Posterior cingulate gyrus (tissue), 11 donors: ENCODE measurements at regions not wholly inside any gene's neighbourhood (a gene's known extent, or its start where the extent isn't known, plus 50 kb on each side); places are given as distances from the start of the nearest gene placed in this dataset.

Source experiments
- DNase-seq, 10 donors: peaks; one replicate each; pipeline versions ENCODE4 v3.0.0 to v3.0.0-alpha.2; 2020 to 2021; ENCODE audit warnings: mixed read lengths in 3 of 10
- intact Hi-C: fragments of 100-400 bp; cut with DNase I; formaldehyde crosslinking; loops from one replicate; pipeline ENCODE4 v1.15.1; 2023

- no peak for DNase-seq
These were observed 54.8 kb upstream of the ATP2C1 start for GRCh38 chr3:130838898-130839600.

GRCh38 chr3:130839813-130840212 lies 54.1 kb upstream of the ATP2C1 start:
- intact Hi-C loops: no loop called here
- no peak for DNase-seq

More at GRCh38 chr3:130838898-130839600, 54.8 kb upstream of the ATP2C1 start:
- intact Hi-C loops: no loop called here

DNA sequence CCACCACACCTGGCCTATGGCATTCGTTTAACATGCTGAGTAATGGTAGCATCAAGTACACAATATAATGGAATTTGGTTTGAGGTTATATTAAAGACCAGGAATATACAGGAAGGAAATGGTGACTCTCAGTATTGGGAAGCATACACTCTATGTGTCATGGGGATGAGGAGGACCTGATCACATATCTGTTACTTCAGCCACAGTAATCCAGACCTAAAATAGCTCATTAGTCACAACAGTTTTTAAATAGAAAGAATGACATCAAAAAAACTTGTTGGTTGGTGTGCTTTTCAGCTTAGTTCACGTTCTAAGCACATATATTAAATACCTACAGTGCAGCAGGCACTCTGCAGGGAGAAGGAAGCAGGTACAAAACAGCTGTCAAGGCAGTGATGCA lies 52.5 kb upstream of the ATP2C1 start:
- intact Hi-C loops: no loop called here
- no peak for DNase-seq

GRCh38 chr3:130843441-130843840 lies 50.4 kb upstream of the ATP2C1 start:
- intact Hi-C loops: no loop called here
- no peak for DNase-seq
